Osteocyte (in vitro differentiated cells): ENCODE measurements at regions not wholly inside any gene's neighbourhood (a gene's known extent, or its start where the extent isn't known, plus 50 kb on each side); places are given as distances from the start of the nearest gene placed in this dataset.

Experiments
- DNase-seq: peaks from one replicate; pipeline ENCODE4 v3.0.0; 2021; ENCODE audit warnings: mixed read lengths; ENCODE audit not compliant: unreplicated experiment; ENCODE audit errors: extremely low spot score
- H3K27ac Mint-ChIP-seq: one replicate; pipeline ENCODE4 v1.8.0; 2021; ENCODE audit warnings: mild to moderate bottlenecking, mixed read lengths; ENCODE audit not compliant: unreplicated experiment
- H3K27me3 Mint-ChIP-seq: one replicate; pipeline ENCODE4 v1.8.0; 2021; ENCODE audit warnings: mixed read lengths; ENCODE audit not compliant: unreplicated experiment
- H3K36me3 Mint-ChIP-seq: one replicate; pipeline ENCODE4 v1.8.0; 2021; ENCODE audit warnings: mixed read lengths; ENCODE audit not compliant: unreplicated experiment
- H3K4me1 Mint-ChIP-seq: one replicate; pipeline ENCODE4 v1.8.0; 2021; ENCODE audit warnings: mixed read lengths; ENCODE audit not compliant: unreplicated experiment
- H3K4me3 Mint-ChIP-seq: one replicate; pipeline ENCODE4 v1.8.0; 2021; ENCODE audit warnings: mild to moderate bottlenecking, moderate library complexity, mixed read lengths; ENCODE audit not compliant: unreplicated experiment
- H3K9me3 Mint-ChIP-seq: one replicate; pipeline ENCODE4 v1.8.0; 2021; ENCODE audit warnings: mixed read lengths; ENCODE audit not compliant: unreplicated experiment
- TF ChIP-seq, protein P1 (sequence below): fragments of 200-600 bp; sonication (generic); IDR thresholded peaks from 2 replicates; pipeline ENCODE4 v1.5.0; 2021; ENCODE audit warnings: antibody characterized with exemption, mild to moderate bottlenecking, moderate library complexity

DNA sequence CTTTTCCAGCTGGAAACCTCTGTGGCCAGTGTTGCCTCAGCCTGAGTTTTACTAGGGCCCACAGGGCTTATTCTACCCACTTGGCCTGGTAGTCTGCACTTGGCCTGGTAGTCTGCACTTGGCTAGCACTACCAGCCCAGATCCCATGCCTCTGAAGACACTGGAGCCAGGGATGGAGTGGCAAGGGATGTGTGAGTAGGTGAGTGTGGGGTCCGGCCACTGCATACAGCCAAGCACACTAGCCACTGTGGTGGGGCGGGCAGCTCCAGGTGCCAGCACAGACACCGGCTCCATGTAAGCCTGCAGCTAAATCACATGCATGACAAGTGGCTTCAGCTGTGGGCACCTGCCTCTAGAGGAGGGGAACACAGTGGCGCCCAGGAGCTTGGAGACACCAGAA, 63.4 kb upstream of the NAV3 start:
- Mint-ChIP-seq H3K4me3 (no peak overlapping the region), H3K27me3 (peaks cover 29% of the 10 kb centered on the region), H3K36me3 (no peaks in the 10 kb centered on the region), H3K27ac (no peak overlapping the region), H3K9me3 (no peaks in the 10 kb centered on the region), H3K4me1 (no peaks in the 10 kb centered on the region)
- DNase-seq = no peak
- TF ChIP-seq, protein P1, sequence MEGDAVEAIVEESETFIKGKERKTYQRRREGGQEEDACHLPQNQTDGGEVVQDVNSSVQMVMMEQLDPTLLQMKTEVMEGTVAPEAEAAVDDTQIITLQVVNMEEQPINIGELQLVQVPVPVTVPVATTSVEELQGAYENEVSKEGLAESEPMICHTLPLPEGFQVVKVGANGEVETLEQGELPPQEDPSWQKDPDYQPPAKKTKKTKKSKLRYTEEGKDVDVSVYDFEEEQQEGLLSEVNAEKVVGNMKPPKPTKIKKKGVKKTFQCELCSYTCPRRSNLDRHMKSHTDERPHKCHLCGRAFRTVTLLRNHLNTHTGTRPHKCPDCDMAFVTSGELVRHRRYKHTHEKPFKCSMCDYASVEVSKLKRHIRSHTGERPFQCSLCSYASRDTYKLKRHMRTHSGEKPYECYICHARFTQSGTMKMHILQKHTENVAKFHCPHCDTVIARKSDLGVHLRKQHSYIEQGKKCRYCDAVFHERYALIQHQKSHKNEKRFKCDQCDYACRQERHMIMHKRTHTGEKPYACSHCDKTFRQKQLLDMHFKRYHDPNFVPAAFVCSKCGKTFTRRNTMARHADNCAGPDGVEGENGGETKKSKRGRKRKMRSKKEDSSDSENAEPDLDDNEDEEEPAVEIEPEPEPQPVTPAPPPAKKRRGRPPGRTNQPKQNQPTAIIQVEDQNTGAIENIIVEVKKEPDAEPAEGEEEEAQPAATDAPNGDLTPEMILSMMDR = no peak

DNA sequence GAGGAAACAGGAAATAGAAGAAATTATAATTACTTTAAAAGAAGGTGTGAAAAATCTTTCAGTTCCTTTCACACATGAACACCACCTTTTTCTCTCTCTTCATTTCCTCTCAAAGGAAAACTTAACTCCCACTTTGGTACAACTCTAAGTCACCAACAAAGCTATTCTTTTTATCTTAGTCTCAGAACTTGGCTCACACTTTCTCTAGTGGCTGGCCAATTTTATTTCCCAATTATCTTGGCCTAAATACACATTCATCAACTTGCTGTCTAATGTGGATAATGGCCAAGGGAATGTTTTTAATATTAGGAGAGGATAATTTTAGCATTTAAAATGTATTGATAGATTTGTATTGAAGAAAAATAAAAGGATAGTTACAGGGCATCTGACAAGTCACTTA, 64.5 kb upstream of the NAV3 start:
- TF ChIP-seq, protein P1 = no peak
- peaks cover 35% of the 10 kb centered on the region for H3K27me3 Mint-ChIP-seq
- DNase-seq = no peak
- no peak overlapping the region for H3K27ac Mint-ChIP-seq
- H3K4me1 Mint-ChIP-seq = no peaks in the 10 kb centered on the region
- no peaks in the 10 kb centered on the region for H3K9me3 Mint-ChIP-seq
- H3K36me3 Mint-ChIP-seq = no peaks in the 10 kb centered on the region
- H3K4me3 Mint-ChIP-seq = no peak overlapping the region

DNA sequence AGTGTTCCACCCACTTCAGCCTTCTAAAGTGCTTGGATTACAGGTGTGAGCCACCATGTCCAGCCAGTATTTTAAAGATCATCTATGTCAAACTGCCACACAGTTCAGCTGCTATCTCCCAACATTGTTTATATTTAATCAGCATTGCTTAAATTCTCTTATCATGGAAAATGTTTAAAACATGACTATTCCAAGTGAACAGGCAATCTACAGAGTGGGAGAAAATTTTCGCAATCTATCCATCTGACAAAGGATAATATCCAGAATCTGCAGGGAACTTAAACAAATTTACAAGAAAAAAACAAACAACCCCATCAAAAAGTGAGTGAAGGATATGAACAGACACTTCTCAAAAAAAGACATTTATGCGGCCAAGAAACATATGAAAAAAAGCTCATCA, 69.4 kb upstream of the NAV3 start:
- Mint-ChIP-seq H3K27ac (no peak overlapping the region), H3K27me3 (peaks cover 63% of the 10 kb centered on the region), H3K36me3 (no peaks in the 10 kb centered on the region), H3K4me3 (no peak overlapping the region), H3K9me3 (no peaks in the 10 kb centered on the region), H3K4me1 (no peaks in the 10 kb centered on the region)
- TF ChIP-seq, protein P1 = no peak
- no peak for DNase-seq

DNA sequence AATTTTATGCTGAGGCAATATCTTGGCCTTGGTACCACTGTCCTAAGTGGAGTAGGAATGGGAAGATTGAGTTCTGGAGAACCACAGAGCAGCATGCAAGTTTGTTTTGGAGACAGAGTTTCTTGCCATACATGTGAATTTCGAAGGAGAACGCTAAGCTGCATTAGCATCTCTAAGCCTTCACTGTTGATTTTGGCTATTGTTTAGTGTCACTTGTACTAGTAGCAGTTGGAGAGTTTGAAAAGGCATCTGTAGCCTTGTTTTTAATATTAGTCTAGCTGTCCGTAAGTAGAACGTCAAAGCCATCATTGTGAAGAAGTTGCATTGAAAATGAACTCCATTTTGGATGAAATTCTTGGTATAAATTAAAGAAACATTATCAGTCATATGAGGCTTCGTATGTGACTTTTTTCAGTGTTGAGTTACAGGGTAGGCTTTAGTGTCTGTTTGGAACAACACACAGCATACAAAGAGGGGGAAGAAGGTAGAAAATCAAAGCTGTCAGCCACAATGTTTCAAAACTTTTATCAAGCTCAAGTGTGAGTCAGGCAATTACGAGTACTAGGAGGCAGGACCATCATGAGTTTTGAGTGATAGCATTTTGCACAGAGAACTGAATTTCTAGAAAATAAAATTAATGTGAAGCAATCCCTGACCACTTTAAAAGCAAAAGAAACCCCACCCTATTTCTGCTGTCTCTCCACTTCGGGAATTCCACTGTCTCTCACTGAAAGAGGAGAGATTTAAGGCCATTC, 70.2 kb upstream of the NAV3 start:
- H3K9me3 Mint-ChIP-seq = no peaks in the 10 kb centered on the region
- H3K27me3 Mint-ChIP-seq = peaks cover 62% of the 10 kb centered on the region
- H3K36me3 Mint-ChIP-seq = no peaks in the 10 kb centered on the region
- H3K4me3 Mint-ChIP-seq = no peak overlapping the region
- H3K27ac Mint-ChIP-seq = no peak overlapping the region
- no peak for DNase-seq
- no peaks in the 10 kb centered on the region for H3K4me1 Mint-ChIP-seq
- TF ChIP-seq, protein P1 = no peak

DNA sequence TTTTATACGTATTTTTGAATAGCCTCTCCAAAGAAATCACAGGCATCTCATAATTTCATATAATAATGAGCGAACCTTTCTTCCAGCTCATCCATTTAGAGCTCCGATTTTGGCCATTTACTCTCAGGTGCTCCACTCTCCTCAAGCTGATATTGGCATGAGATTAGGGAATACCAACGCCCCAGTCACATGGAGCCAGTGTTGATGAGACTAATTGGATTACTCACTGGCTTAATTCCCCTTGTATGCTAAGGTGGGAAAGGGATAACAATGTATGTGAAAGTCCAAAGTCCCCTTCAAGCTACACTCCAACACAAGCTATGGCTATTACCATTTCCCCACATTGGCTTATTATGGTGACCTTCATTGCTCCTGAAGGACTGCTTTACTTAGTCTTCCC, 76.6 kb upstream of the NAV3 start:
- TF ChIP-seq, protein P1 = no peak
- no peak for DNase-seq
- H3K36me3 Mint-ChIP-seq = no peaks in the 10 kb centered on the region
- H3K4me3 Mint-ChIP-seq = no peak overlapping the region
- H3K27me3 Mint-ChIP-seq = peaks cover 33% of the 10 kb centered on the region
- H3K27ac Mint-ChIP-seq = no peak overlapping the region
- peaks cover 21% of the 10 kb centered on the region for H3K4me1 Mint-ChIP-seq
- H3K9me3 Mint-ChIP-seq = no peaks in the 10 kb centered on the region
